ENCODE measurements at regions not wholly inside any gene's neighbourhood (a gene's known extent, or its start where the extent isn't known, plus 50 kb on each side); places are given as distances from the start of the nearest gene placed in this dataset.
"Not testable (repeated sequence)": the region's sequence is repeated elsewhere in the genome, so short reads cannot be mapped to it uniquely, and the experiment has no call there.

- DNase-seq = no peak
Measured at GRCh38 chr3:31188112-31188511, 293.7 kb upstream of the GADL1 start.

DNA sequence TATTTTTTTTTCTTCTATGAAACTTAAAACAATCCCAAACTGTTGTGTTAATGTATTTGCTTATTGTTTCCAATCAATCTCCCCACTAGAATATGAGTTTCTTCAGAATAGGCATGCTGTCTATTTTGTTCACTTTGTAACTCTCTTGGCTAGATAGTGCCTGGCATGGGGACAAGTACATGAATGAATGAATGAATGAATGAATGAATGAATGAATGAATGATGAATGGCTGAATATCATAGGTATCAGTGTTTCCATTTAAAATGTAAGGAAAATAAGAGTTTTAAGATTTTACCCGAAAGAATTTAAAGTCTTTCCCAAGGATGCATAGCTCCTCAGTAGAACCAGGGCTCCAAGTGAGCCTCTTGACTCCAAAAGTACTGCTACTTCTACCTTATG is 294.9 kb upstream of the GADL1 start:
- DNase-seq = no peak

DNA sequence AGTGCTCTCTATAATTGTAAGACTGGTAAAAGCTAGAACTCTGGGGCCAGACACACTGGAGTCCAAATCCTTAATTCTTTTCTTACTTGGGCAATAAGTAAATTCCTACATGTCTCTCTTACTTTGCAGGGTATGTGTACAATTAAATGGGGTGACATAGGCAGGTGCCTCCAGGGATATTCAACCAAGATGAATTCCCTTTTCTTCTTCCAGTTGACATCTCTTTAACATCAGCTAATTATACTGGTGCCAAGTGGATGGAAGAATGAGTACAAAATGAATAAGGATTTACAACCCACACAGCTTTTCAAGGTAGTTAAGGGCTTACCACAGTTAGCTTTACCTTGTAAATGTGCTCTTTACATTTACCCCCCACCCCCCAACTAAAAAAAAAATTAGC is 295.5 kb upstream of the GADL1 start:
- no peak for DNase-seq

GRCh38 chr3:31191354-31191753 is 296.9 kb upstream of the GADL1 start:
- DNase-seq = no peak

DNA sequence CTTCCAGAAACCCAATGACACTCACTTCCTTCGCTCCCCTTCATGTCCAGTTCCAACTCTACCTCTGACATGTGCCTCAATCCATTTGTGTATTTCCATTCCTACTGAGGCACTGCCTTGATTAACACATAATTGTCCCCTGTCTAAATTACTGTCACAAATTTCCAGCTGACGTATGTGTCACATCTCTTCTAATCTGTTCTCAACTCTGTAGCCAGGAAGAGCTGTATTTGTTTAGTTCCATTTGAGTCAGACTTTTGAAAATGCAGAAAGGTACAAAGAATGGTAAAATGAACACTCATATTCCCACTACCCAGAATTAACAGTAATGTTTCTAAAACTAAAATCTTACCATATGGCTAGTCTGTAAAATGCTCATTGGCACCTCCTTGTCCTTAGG is 299.0 kb upstream of the GADL1 start:
- DNase-seq = no peak

GRCh38 chr3:31193871-31194270 is 299.4 kb upstream of the GADL1 start:
- DNase-seq = no peak

- DNase-seq = no peak
Measured at GRCh38 chr3:31196261-31196660, 301.8 kb upstream of the GADL1 start.

DNA sequence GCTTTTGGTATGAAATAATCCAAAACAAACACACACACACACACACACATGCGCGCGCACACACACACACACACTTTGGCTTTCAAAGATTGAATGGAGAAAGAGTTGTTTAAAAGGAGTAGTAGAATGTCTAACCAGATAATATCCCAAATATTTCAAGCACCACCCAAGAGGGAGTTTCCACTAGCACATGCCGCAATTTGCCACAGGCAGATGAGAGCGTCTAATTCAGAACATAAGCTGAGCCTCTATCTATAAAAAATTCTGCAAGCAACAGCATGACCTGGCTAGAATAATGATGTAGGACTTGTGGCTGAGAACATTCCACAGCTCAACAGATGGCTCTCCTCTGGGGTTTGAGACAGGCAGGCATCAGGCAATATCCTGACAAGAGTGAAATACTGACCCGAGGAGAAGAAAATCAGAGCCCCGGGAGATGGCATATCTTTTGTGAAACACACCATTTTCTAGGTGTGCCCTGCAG is 302.5 kb upstream of the GADL1 start:
- peak in 1 of 2 experiments; percentile 32 for DNase-seq

- peak; percentile 59 for DNase-seq
Measured at GRCh38 chr3:31197941-31198340, 303.5 kb upstream of the GADL1 start.

DNA sequence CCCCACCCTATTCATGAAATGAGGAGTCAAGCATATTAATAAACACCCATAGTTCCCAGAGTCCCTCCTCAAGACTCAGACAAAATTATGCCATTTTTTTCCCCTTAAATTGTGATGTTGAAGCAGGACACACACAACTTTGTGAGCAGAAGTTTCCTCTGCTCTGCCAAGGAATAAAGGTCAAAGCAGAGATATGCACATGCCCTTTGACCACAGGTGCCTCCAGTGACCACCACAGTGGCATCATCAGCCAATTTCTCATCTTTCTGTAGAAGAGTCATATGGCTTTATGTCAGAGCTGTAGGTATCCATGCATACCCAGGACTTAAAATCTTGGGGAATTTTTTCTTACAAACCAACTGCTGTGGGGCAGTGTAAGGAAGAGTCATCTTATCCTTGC is 304.4 kb upstream of the GADL1 start:
- DNase-seq = no peak

DNA sequence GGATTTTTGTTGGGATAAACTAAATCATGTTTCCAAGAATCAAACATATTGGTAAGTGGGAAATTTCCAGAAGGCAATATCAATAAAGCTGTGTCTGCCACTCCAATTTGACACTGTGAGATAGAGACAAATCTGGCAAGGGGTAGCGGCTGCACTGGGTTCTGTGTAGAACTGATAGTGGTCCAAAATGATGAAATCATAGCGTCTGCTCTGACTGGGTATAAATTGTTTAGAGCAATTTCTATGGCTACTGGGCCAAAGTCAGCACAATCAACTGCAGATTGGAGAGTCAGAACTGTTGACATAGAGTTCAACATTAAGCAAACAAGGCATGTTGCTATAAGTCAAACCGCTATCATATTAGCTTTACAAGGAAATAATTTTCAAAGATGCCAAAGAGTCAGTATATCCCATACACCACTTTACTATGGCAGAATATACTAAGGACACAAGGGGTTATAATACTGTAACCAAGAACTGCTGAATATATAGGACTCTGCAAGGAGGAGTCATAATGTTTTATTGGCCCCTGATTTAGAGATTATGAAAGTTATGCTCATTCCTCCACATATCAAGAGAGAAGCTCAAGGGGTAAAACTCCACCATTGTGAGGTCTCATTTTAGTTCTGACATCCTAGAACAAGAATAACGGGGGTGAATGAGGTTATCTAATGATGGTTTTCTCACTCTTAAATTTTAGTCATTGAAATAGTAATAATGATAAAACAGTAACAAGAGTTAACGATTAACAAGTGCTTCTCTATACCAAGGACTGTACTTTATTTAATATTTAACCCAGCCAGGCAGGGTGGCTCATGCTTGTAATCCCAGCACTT is 309.7 kb upstream of the GADL1 start:
- no peak for DNase-seq

DNA sequence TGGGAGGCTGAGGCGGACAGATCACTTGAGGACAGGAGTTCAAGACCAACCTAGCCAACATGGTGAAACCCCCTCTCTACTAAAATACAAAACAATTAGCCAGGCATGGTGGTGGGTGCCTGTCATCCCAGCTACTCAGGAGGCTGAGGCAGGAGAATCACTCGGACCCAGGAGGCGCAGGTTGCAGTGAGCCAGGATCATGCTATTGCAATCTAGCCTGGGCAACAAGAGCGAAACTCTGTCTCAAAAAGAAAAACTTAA is 310.3 kb upstream of the GADL1 start:
- DNase-seq = not testable (repeated sequence)

DNA sequence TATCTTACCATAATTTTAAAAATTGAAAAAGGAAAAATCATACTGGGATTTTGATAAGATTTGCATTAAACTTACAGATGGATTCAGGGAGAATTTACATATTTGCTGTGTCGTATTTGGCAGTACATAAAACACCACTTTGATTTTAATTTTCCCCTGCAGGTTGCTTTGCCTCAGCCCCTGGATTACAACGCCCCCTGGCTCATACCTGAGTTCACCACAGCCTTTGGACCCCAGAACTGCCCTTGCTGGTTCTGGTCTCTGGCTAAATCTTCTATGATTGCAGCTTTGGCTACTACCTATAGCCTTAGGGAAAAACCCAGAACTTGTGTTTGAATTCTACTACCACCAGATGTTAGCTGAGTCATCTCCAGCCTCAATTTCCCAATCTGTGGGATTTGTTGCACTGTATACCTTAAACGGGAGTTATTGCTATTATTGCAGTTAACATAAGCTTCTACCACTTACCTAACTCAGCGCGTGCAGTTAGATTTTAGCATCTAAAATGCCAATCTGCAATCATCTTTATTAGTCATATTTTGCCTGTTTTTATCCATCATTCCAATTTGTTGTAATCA is 315.7 kb upstream of the GADL1 start:
- DNase-seq = no peak

DNA sequence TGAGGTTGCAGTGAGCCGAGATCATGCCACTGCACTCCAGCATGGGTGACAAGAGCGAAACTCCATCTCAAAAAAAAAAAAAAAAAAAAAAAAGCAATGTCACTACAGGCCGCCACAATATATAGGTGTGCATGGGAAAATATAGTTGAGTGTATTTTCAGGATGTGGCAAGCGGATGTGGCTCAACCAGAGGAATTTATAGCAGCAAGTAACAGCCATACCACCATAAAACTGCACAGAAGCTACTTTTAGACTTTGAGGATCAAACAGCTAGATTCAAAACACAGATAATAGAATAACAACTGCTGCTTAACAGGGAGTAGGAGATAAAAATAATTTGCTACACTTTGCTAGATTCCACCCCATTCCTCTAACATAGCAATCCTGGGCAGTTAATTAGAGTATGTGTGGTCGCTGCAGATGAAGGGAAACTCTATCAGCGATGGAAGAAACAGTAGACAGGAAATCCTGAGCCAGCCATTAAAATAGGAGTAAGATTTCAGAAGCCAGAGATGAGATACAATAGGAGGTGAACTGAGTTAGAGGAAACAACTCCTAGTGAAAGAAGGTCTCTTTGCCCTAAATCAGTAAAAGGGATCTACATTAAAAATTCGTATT is 318.7 kb upstream of the STT3B start:
- no peak for DNase-seq

DNA sequence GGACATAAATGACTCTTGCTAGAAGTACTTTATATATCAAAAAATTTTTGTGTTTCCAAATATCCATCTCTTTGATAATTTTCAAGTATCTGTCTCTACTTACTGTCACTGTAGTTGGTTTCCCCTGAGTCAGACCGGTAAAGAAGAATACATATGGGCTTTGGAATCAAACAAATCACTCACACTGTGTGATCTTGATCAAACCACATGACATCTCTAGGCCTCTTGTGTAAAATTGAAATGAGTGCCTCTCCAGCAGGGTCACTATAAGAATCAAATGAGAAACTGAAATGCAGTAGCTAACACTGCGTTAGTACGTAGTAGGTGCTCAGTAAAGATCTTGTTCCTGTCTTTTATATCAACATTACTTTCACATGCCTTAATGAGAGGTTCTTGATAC is 314.6 kb upstream of the STT3B start:
- DNase-seq = no peak

- no peak for DNase-seq
Measured at GRCh38 chr3:31219131-31219843, 313.4 kb upstream of the STT3B start.

DNA sequence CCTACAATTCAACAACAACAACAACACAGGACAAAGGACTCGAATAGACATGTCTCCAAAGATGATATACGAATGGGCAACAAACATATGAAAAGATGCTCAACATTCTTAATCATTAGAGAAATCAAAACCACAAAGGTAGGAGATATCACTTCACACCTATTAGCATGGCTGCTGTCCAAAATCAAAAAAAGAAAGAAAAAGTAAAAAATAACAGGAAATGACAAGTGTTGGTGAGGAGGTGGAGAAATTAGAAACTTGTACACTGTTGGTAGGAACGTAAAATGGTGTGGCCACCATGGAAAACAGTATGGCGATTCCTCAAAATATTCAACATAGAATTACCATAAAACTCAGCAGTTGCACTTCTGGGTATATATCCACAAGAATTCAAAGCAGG is 312.3 kb upstream of the STT3B start:
- no peak for DNase-seq

GRCh38 chr3:31223278-31223677 is 309.4 kb upstream of the STT3B start:
- no peak for DNase-seq

- DNase-seq = no peak
Measured at GRCh38 chr3:31224936-31225335, 307.8 kb upstream of the STT3B start.

- no peak for DNase-seq
Measured at GRCh38 chr3:31225923-31226322, 306.8 kb upstream of the STT3B start.

DNA sequence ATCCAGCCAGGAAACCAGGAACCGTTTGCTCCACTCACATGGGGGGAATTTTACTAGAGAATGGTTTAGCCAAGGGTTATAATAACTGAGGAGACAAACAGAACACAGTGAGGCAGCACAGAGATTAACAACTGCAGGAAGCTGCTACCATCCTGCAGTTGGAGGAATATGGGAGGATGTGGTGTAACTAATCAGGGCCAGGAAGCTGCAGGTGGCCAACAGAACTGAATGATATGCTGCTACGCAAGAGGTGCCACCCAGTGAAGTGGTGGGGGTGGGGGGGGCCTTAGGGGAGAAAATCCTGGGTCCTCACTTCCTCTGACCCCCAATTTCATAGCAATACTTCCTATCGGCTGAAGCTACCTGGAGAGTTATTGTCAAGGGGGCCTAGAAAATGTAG is 306.4 kb upstream of the STT3B start:
- DNase-seq = no peak

- DNase-seq = no peak
Measured at GRCh38 chr3:31227131-31227562, 305.6 kb upstream of the STT3B start.

DNA sequence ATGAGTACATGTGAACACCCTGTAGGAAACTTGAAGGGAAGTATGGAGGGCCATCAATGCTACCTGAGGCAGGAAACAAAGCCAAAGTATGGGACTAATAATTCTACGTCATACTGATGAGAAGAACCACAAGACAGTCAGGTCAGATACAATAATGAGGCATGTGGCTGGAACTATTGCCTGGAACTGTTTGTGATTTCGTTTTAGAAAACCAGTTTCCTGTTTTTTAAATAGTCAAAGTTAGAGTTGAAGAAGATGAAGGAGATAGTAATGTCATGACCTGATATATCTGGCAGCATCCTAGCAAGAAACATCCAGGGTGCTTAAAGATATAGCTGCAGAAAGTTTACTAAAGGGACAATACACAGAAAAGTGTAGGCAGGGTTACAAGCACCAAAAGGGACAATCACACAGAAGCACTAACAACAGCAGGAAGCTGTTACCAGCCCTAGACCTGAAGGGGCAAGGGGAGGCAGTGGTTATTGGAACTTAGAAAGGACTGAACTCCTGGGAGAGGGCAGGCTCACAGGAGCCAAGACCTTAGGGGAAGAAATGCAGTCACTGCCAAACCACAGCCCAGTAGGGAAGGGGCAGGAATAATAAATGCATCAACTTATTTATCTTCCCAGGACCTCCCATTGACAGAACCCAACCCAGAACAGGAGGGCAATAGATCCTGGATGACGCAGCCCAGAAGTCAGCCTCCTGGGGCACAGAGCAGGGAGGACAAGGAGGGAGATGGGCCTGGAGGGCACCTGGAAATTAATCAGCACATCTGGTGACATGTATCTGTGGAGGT is 302.1 kb upstream of the STT3B start:
- DNase-seq = no peak
